GM23338 (cell line): ENCODE measurements at regions not wholly inside any gene's neighbourhood (a gene's known extent, or its start where the extent isn't known, plus 50 kb on each side); places are given as distances from the start of the nearest gene placed in this dataset.

ENCODE experiments used
- ATAC-seq: fragments of 200-7000 bp; cut with Tn5 transposase; 3 replicates; pipeline ENCODE4 v1.9.1; 2020
- DNase-seq: peaks from one replicate; pipeline ENCODE4 v3.0.0-alpha.2; 2015; ENCODE audit warnings: low spot score
- H2AFZ ChIP-seq: fragments of 200-600 bp; sonication (generic); 2 replicates; pipeline ENCODE4 v1.8.0; 2016; ENCODE audit warnings: antibody characterized with exemption, mild to moderate bottlenecking, moderate library complexity
- H3F3A ChIP-seq: fragments of 200-600 bp; sonication (generic); replicated peaks from 2 replicates; pipeline ENCODE4 v1.8.0; 2017; ENCODE audit warnings: antibody characterized with exemption, mixed run types, low read depth
- H3K27ac ChIP-seq: fragments of 200-600 bp; sonication (generic); 2 replicates; pipeline ENCODE4 v1.6.1; 2016; ENCODE audit warnings: low read depth
- H3K27me3 ChIP-seq: fragments of 200-600 bp; sonication (generic); 2 replicates; pipeline ENCODE4 v1.8.0; 2016; ENCODE audit warnings: mild to moderate bottlenecking, mixed run types, moderate library complexity; ENCODE audit not compliant: insufficient read depth
- H3K36me3 ChIP-seq: fragments of 200-600 bp; sonication (generic); 2 replicates; pipeline ENCODE4 v1.8.0; 2016; ENCODE audit warnings: mild to moderate bottlenecking; ENCODE audit not compliant: insufficient read depth
- H3K4me1 ChIP-seq: fragments of 200-600 bp; sonication (generic); 2 replicates; pipeline ENCODE4 v1.8.0; 2016; ENCODE audit warnings: mild to moderate bottlenecking, moderate library complexity; ENCODE audit not compliant: insufficient read depth
- H3K4me2 ChIP-seq: fragments of 200-600 bp; sonication (generic); 2 replicates; pipeline ENCODE4 v1.7.1; 2017; ENCODE audit warnings: mixed run types
- H3K4me3 ChIP-seq: fragments of 200-600 bp; sonication (generic); 2 replicates; pipeline ENCODE4 v1.6.1; 2016; ENCODE audit warnings: mixed run types
- H3K79me2 ChIP-seq: fragments of 200-600 bp; sonication (generic); replicated peaks from 2 replicates; pipeline ENCODE4 v1.8.0; 2017; ENCODE audit warnings: mild to moderate bottlenecking; ENCODE audit not compliant: insufficient read depth
- H3K9me2 ChIP-seq: fragments of 200-600 bp; sonication (generic); 2 replicates; pipeline ENCODE4 v1.8.0; 2017; ENCODE audit not compliant: insufficient read depth
- H4K20me1 ChIP-seq: fragments of 200-600 bp; sonication (generic); replicated peaks from 2 replicates; pipeline ENCODE4 v1.8.0; 2017; ENCODE audit warnings: mild to moderate bottlenecking; ENCODE audit not compliant: insufficient read depth
- H3K27ac Mint-ChIP-seq: 2 replicates; pipeline ENCODE4 v1.8.0; 2020; ENCODE audit warnings: inconsistent platforms, mild to moderate bottlenecking, moderate library complexity, mixed read lengths
- H3K27me3 Mint-ChIP-seq: 3 replicates; pipeline ENCODE4 v1.8.0; 2022; ENCODE audit warnings: low read depth, mild to moderate bottlenecking, moderate library complexity, mixed read lengths, inconsistent platforms; ENCODE audit not compliant: insufficient read depth, poor library complexity
- H3K36me3 Mint-ChIP-seq: 3 replicates; pipeline ENCODE4 v1.8.0; 2021; ENCODE audit warnings: low read depth, mild to moderate bottlenecking, inconsistent platforms, moderate library complexity, mixed read lengths
- H3K4me1 Mint-ChIP-seq: 3 replicates; pipeline ENCODE4 v1.8.0; 2020; ENCODE audit warnings: mild to moderate bottlenecking, inconsistent platforms, mixed read lengths
- H3K4me3 Mint-ChIP-seq: 3 replicates; pipeline ENCODE4 v1.8.0; 2021; ENCODE audit warnings: moderate library complexity, mild to moderate bottlenecking, inconsistent platforms, mixed read lengths
- H3K9me3 Mint-ChIP-seq: 3 replicates; pipeline ENCODE4 v1.8.0; 2020; ENCODE audit warnings: moderate library complexity, mild to moderate bottlenecking, inconsistent platforms, mixed read lengths
- EZH2 ChIP-seq: fragments of 200-600 bp; sonication (generic); IDR thresholded peaks from one replicate; pipeline ENCODE4 v1.8.0; 2017; ENCODE audit warnings: antibody characterized with exemption, mild to moderate bottlenecking, low read depth; ENCODE audit not compliant: unreplicated experiment
- EZH2phosphoT487 ChIP-seq: fragments of 200-600 bp; sonication (generic); IDR thresholded peaks from one replicate; pipeline ENCODE4 v1.8.1; 2018; ENCODE audit warnings: antibody characterized with exemption; ENCODE audit not compliant: unreplicated experiment
- JUNB ChIP-seq: IDR thresholded peaks from one replicate; pipeline ENCODE4 v1.6.1; 2016; ENCODE audit warnings: antibody characterized with exemption; ENCODE audit not compliant: unreplicated experiment
- NANOG ChIP-seq: IDR thresholded peaks from 2 replicates; pipeline ENCODE4 v1.6.1; 2016; ENCODE audit warnings: antibody characterized with exemption, borderline replicate concordance
- POLR2AphosphoS5 ChIP-seq: IDR thresholded peaks from 2 replicates; pipeline ENCODE4 v1.6.1; 2016; ENCODE audit warnings: antibody characterized with exemption, low read depth
- ZNF114 ChIP-seq: fragments of 250-450 bp; sonication (Bioruptor Pico); IDR thresholded peaks from 2 replicates; pipeline ENCODE4 v1.5.0; 2020; ENCODE audit warnings: mild to moderate bottlenecking, moderate library complexity
- TF ChIP-seq, protein P1 (sequence below), 2 experiments: fragments of 200-600 bp in 1 of 2; sonication (generic) in 1 of 2; conservative IDR thresholded peaks; 2 replicates each; pipeline versions ENCODE4 v1.5.1 to v1.6.1; 2016 to 2017; ENCODE audit warnings: antibody characterized with exemption in 2 of 2, low read depth in 2 of 2, mild to moderate bottlenecking in 2 of 2, moderate library complexity in 1 of 2
- TF ChIP-seq, protein P2 (sequence below): IDR thresholded peaks from one replicate; pipeline ENCODE4 v1.6.1; 2018; ENCODE audit warnings: antibody characterized with exemption; ENCODE audit not compliant: unreplicated experiment
- TF ChIP-seq, protein P3 (sequence below): IDR thresholded peaks from 2 replicates; pipeline ENCODE4 v1.6.1; 2016; ENCODE audit warnings: antibody characterized with exemption

DNA sequence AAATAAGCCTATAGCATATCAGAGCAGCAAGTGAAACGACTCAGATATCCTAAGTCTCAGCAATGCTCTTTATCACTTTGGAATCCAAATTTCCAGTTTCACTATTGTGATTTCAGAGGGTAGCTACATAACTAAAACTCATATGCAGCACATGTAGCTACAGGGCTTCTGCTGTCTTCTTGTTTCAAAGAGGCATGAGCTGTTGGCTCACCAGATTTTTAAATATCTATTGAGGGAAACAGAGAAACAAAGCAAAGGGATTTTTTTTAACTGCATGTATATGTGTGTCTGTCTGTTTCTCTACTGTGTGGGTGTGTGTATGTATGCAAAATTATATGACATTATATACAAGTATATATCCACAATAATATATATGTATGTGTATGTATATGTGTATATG is 258.4 kb downstream of the HDGFL1 start:
- H3K27ac ChIP-seq: no peak overlapping the region
- 0 out of 2 replicates have a peak, but pooled peaks cover under 1% of the 10 kb centered on the region for H3K9me2 ChIP-seq
- H3K4me3 Mint-ChIP-seq: no peak overlapping the region
- TF ChIP-seq, protein P1, sequence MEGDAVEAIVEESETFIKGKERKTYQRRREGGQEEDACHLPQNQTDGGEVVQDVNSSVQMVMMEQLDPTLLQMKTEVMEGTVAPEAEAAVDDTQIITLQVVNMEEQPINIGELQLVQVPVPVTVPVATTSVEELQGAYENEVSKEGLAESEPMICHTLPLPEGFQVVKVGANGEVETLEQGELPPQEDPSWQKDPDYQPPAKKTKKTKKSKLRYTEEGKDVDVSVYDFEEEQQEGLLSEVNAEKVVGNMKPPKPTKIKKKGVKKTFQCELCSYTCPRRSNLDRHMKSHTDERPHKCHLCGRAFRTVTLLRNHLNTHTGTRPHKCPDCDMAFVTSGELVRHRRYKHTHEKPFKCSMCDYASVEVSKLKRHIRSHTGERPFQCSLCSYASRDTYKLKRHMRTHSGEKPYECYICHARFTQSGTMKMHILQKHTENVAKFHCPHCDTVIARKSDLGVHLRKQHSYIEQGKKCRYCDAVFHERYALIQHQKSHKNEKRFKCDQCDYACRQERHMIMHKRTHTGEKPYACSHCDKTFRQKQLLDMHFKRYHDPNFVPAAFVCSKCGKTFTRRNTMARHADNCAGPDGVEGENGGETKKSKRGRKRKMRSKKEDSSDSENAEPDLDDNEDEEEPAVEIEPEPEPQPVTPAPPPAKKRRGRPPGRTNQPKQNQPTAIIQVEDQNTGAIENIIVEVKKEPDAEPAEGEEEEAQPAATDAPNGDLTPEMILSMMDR (conservative IDR thresholded peaks at IDR 0.05; ENCODE audit: low read depth in 2 of 2): no peak
- TF ChIP-seq EZH2 (no peak), JUNB (no peak), EZH2phosphoT487 (no peak), POLR2AphosphoS5 (no peak), ZNF114 (CRISPR knock-in tag) (no peak), NANOG (no peak)
- TF ChIP-seq, protein P2, sequence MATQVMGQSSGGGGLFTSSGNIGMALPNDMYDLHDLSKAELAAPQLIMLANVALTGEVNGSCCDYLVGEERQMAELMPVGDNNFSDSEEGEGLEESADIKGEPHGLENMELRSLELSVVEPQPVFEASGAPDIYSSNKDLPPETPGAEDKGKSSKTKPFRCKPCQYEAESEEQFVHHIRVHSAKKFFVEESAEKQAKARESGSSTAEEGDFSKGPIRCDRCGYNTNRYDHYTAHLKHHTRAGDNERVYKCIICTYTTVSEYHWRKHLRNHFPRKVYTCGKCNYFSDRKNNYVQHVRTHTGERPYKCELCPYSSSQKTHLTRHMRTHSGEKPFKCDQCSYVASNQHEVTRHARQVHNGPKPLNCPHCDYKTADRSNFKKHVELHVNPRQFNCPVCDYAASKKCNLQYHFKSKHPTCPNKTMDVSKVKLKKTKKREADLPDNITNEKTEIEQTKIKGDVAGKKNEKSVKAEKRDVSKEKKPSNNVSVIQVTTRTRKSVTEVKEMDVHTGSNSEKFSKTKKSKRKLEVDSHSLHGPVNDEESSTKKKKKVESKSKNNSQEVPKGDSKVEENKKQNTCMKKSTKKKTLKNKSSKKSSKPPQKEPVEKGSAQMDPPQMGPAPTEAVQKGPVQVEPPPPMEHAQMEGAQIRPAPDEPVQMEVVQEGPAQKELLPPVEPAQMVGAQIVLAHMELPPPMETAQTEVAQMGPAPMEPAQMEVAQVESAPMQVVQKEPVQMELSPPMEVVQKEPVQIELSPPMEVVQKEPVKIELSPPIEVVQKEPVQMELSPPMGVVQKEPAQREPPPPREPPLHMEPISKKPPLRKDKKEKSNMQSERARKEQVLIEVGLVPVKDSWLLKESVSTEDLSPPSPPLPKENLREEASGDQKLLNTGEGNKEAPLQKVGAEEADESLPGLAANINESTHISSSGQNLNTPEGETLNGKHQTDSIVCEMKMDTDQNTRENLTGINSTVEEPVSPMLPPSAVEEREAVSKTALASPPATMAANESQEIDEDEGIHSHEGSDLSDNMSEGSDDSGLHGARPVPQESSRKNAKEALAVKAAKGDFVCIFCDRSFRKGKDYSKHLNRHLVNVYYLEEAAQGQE: no peak
- TF ChIP-seq, protein P3, sequence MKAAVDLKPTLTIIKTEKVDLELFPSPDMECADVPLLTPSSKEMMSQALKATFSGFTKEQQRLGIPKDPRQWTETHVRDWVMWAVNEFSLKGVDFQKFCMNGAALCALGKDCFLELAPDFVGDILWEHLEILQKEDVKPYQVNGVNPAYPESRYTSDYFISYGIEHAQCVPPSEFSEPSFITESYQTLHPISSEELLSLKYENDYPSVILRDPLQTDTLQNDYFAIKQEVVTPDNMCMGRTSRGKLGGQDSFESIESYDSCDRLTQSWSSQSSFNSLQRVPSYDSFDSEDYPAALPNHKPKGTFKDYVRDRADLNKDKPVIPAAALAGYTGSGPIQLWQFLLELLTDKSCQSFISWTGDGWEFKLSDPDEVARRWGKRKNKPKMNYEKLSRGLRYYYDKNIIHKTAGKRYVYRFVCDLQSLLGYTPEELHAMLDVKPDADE: no peak
- no peak overlapping the region for H3K4me3 ChIP-seq
- H2AFZ ChIP-seq: no peak overlapping the region
- H3K4me2 ChIP-seq: no peak overlapping the region
- H3K4me1 ChIP-seq: no peaks in the 10 kb centered on the region; the same call in 1 of the 2 replicates
- H3K27me3 ChIP-seq: no peaks in the 10 kb centered on the region
- peaks cover 3% of the 10 kb centered on the region for H3K27me3 Mint-ChIP-seq
- peaks cover under 1% of the 10 kb centered on the region; the same call in 1 of the 3 replicates for H3K9me3 Mint-ChIP-seq
- peaks cover 11% of the 10 kb centered on the region for H3K4me1 Mint-ChIP-seq
- no peaks in the 10 kb centered on the region for H3K79me2 ChIP-seq
- H3K27ac Mint-ChIP-seq: no peak overlapping the region; the same call in 1 of the 2 replicates
- ATAC-seq (no peak), DNase-seq (no peak)
- no peaks in the 10 kb centered on the region for H3K36me3 Mint-ChIP-seq
- H3K36me3 ChIP-seq: no peaks in the 10 kb centered on the region
- no peaks in the 10 kb centered on the region for H4K20me1 ChIP-seq
- no peaks in the 10 kb centered on the region for H3F3A ChIP-seq
